ENCODE measurements at regions not wholly inside any gene's neighbourhood (a gene's known extent, or its start where the extent isn't known, plus 50 kb on each side); places are given as distances from the start of the nearest gene placed in this dataset.

- Histone ChIP-seq H3K27ac (ENCODE audit: low read depth, low read length) (no peak overlapping the region), H3K4me1 (ENCODE audit: control insufficient read depth, low read length) (no peaks in the 10 kb centered on the region), H3K36me3 (ENCODE audit: control insufficient read depth, low read length) (no peaks in the 10 kb centered on the region), H3K9me3 (ENCODE audit: control insufficient read depth, insufficient read depth, low read length) (no peaks in the 10 kb centered on the region), H3K4me3 (ENCODE audit: low read length) (no peak overlapping the region), H3K4me2 (ENCODE audit: low read length) (no peak overlapping the region), H3F3A (ENCODE audit: control insufficient read depth, insufficient read depth) (no peaks in the 10 kb centered on the region), H3K27me3 (ENCODE audit: control insufficient read depth, low read length) (no peaks in the 10 kb centered on the region), H3K79me2 (ENCODE audit: control insufficient read depth, low read length) (no peaks in the 10 kb centered on the region), H4K20me1 (ENCODE audit: control insufficient read depth, insufficient read depth, low read depth, low read length) (no peaks in the 10 kb centered on the region), H3K9me2 (replicated peaks; ENCODE audit: control insufficient read depth, low read length) (no peaks in the 10 kb centered on the region)
- TF ChIP-seq EZH2phosphoT487 (IDR thresholded peaks at IDR 0.05; ENCODE audit: borderline replicate concordance, low read length) (no peak), CTCF (IDR thresholded peaks at IDR 0.05; ENCODE audit: low read depth, low read length, poor library complexity, severe bottlenecking) (no peak)
Observed at GRCh38 chr12:27394676-27395075, 51.9 kb upstream of the SMCO2 start.

- TF ChIP-seq EZH2phosphoT487 (IDR thresholded peaks at IDR 0.05; ENCODE audit: borderline replicate concordance, low read length) (no peak), CTCF (IDR thresholded peaks at IDR 0.05; ENCODE audit: low read depth, low read length, poor library complexity, severe bottlenecking) (no peak)
- H3K4me2 ChIP-seq (ENCODE audit: low read length), result no peak overlapping the region
- no peaks in the 10 kb centered on the region for H3K79me2 ChIP-seq (ENCODE audit: control insufficient read depth, low read length)
- H3K27me3 ChIP-seq (ENCODE audit: control insufficient read depth, low read length), result no peaks in the 10 kb centered on the region
- H3K36me3 ChIP-seq (ENCODE audit: control insufficient read depth, low read length), result no peaks in the 10 kb centered on the region
- H3K27ac ChIP-seq (ENCODE audit: low read depth, low read length), result no peak overlapping the region
- H3K9me2 ChIP-seq (replicated peaks; ENCODE audit: control insufficient read depth, low read length), result no peaks in the 10 kb centered on the region
- no peaks in the 10 kb centered on the region for H3K4me1 ChIP-seq (ENCODE audit: control insufficient read depth, low read length)
- no peaks in the 10 kb centered on the region for H3F3A ChIP-seq (ENCODE audit: control insufficient read depth, insufficient read depth)
- no peak overlapping the region for H3K4me3 ChIP-seq (ENCODE audit: low read length)
- no peaks in the 10 kb centered on the region for H3K9me3 ChIP-seq (ENCODE audit: control insufficient read depth, insufficient read depth, low read length)
- no peaks in the 10 kb centered on the region for H4K20me1 ChIP-seq (ENCODE audit: control insufficient read depth, insufficient read depth, low read depth, low read length)
Observed at GRCh38 chr12:27396216-27396815, 50.2 kb upstream of the SMCO2 start.
